ENCODE measurements at regions not wholly inside any gene's neighbourhood (a gene's known extent, or its start where the extent isn't known, plus 50 kb on each side); places are given as distances from the start of the nearest gene placed in this dataset.
A peak's percentile ranks its signal among the peaks of the same experiment; 100 is the strongest.

- DNase-seq (ENCODE audit: extremely low spot score): no peak
- Histone ChIP-seq H3K27ac (replicated peaks in 1 of 4) (no peak overlapping the region), H3K36me3 (no peaks in the 10 kb centered on the region), H3K27me3 (no peaks in the 10 kb centered on the region), H3K4me1 (no peaks in the 10 kb centered on the region), H3K9me3 (no peaks in the 10 kb centered on the region), H3K4me3 (no peak overlapping the region)
- 42% methylated on average over 5 of the region's 5 CpGs for WGBS
- TF ChIP-seq EP300 (IDR thresholded peaks at IDR 0.05) (no peak), POLR2A (IDR thresholded peaks at IDR 0.05; ENCODE audit: low read depth) (no peak), POLR2AphosphoS5 (IDR thresholded peaks at IDR 0.05) (no peak)
- TF ChIP-seq, protein P1, sequence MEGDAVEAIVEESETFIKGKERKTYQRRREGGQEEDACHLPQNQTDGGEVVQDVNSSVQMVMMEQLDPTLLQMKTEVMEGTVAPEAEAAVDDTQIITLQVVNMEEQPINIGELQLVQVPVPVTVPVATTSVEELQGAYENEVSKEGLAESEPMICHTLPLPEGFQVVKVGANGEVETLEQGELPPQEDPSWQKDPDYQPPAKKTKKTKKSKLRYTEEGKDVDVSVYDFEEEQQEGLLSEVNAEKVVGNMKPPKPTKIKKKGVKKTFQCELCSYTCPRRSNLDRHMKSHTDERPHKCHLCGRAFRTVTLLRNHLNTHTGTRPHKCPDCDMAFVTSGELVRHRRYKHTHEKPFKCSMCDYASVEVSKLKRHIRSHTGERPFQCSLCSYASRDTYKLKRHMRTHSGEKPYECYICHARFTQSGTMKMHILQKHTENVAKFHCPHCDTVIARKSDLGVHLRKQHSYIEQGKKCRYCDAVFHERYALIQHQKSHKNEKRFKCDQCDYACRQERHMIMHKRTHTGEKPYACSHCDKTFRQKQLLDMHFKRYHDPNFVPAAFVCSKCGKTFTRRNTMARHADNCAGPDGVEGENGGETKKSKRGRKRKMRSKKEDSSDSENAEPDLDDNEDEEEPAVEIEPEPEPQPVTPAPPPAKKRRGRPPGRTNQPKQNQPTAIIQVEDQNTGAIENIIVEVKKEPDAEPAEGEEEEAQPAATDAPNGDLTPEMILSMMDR (IDR thresholded peaks at IDR 0.05): no peak
- intact Hi-C loops (cut with DNase I): no loop called here
Measured at GRCh38 chrX:3191796-3192195, 150.5 kb downstream of the ARSF start.

- no peaks in the 10 kb centered on the region for H3K4me1 ChIP-seq
- H3K36me3 ChIP-seq: no peaks in the 10 kb centered on the region
- no peak for DNase-seq (ENCODE audit: extremely low spot score)
- TF ChIP-seq, protein P1 (IDR thresholded peaks at IDR 0.05): no peak
- no peak for TF ChIP-seq POLR2A (IDR thresholded peaks at IDR 0.05; ENCODE audit: low read depth)
- no peak for TF ChIP-seq EP300 (IDR thresholded peaks at IDR 0.05)
- H3K9me3 ChIP-seq: no peaks in the 10 kb centered on the region
- no peaks in the 10 kb centered on the region for H3K27me3 ChIP-seq
- H3K4me3 ChIP-seq: no peak overlapping the region
- H3K27ac ChIP-seq (replicated peaks in 1 of 4): no peak overlapping the region
- WGBS: 43% methylated on average over 3 of the region's 3 CpGs
- intact Hi-C loops (cut with DNase I): no loop called here
Measured at GRCh38 chrX:3191201-3191600, 149.9 kb downstream of the ARSF start.

- no peak for DNase-seq (ENCODE audit: extremely low spot score)
- 17% methylated on average over 5 of the region's 5 CpGs for WGBS
- Histone ChIP-seq H3K27ac (replicated peaks in 1 of 4) (peak overlapping the region; percentile 25 to 60 (median 52)), H3K27me3 (no peaks in the 10 kb centered on the region), H3K4me1 (peaks cover 0 to 10% (median 0%) of the 10 kb centered on the region in 4 donors), H3K9me3 (no peaks in the 10 kb centered on the region), H3K4me3 (no peak overlapping the region), H3K36me3 (no peaks in the 10 kb centered on the region)
- intact Hi-C loops (cut with DNase I): no loop called here
- TF ChIP-seq EP300 (IDR thresholded peaks at IDR 0.05) (no peak), POLR2AphosphoS5 (IDR thresholded peaks at IDR 0.05) (no peak), POLR2A (IDR thresholded peaks at IDR 0.05; ENCODE audit: low read depth) (no peak)
- TF ChIP-seq, protein P1 (IDR thresholded peaks at IDR 0.05): no peak
Measured at GRCh38 chrX:3184176-3184930, 143.1 kb downstream of the ARSF start.

- Histone ChIP-seq H3K4me3 (no peak overlapping the region), H3K4me1 (peaks cover 0 to 10% (median 0%) of the 10 kb centered on the region in 4 donors), H3K27ac (replicated peaks in 1 of 4) (no peak overlapping the region), H3K9me3 (no peaks in the 10 kb centered on the region), H3K36me3 (no peaks in the 10 kb centered on the region), H3K27me3 (no peaks in the 10 kb centered on the region)
- intact Hi-C loops (cut with DNase I): no loop called here
- 67% methylated on average over 1 of the region's 1 CpG for WGBS
- TF ChIP-seq, protein P1 (IDR thresholded peaks at IDR 0.05): no peak
- TF ChIP-seq POLR2AphosphoS5 (IDR thresholded peaks at IDR 0.05): no peak
- no peak for TF ChIP-seq POLR2A (IDR thresholded peaks at IDR 0.05; ENCODE audit: low read depth)
- TF ChIP-seq EP300 (IDR thresholded peaks at IDR 0.05): no peak
- no peak for DNase-seq (ENCODE audit: extremely low spot score)
Measured at GRCh38 chrX:3181846-3182245, 140.6 kb downstream of the ARSF start.

- H3K9me3 ChIP-seq: no peaks in the 10 kb centered on the region
- no peak overlapping the region for H3K27ac ChIP-seq (replicated peaks in 1 of 4)
- no peaks in the 10 kb centered on the region for H3K27me3 ChIP-seq
- WGBS: 86% methylated on average over 2 of the region's 2 CpGs
- H3K4me1 ChIP-seq: no peaks in the 10 kb centered on the region
- TF ChIP-seq POLR2AphosphoS5 (IDR thresholded peaks at IDR 0.05) (no peak), POLR2A (IDR thresholded peaks at IDR 0.05; ENCODE audit: low read depth) (no peak), EP300 (IDR thresholded peaks at IDR 0.05) (no peak)
- TF ChIP-seq, protein P1 (IDR thresholded peaks at IDR 0.05): no peak
- H3K4me3 ChIP-seq: no peak overlapping the region
- DNase-seq (ENCODE audit: extremely low spot score): no peak
- no peaks in the 10 kb centered on the region for H3K36me3 ChIP-seq
- intact Hi-C loops (cut with DNase I): no loop called here
Measured at GRCh38 chrX:3178329-3178728, 137.1 kb downstream of the ARSF start.
